Small intestine (tissue), 7 donors: ENCODE measurements at regions not wholly inside any gene's neighbourhood (a gene's known extent, or its start where the extent isn't known, plus 50 kb on each side); places are given as distances from the start of the nearest gene placed in this dataset.
"Not testable (repeated sequence)": the region's sequence is repeated elsewhere in the genome, so short reads cannot be mapped to it uniquely, and the experiment has no call there.

Experiments
- DNase-seq, 2 donors: peaks; one replicate each; pipeline versions ENCODE4 v3.0.0 to v3.0.0-alpha.2; 2013
- FAIRE-seq: peaks from 2 replicates; lab custom pipeline; 2012; peaks lifted over from hg19 to GRCh38; lab: Jason Lieb, UNC
- H3K27ac ChIP-seq, 3 donors: one replicate each; pipeline ENCODE4 v1.5.1; 2013; ENCODE audit warnings: low read length in 2 of 3, mild to moderate bottlenecking in 2 of 3, control low read depth in 1 of 3, inconsistent platforms in 1 of 3, low read depth in 1 of 3, moderate library complexity in 1 of 3
- H3K27me3 ChIP-seq, 3 donors: one replicate each; pipeline ENCODE4 v1.6.1; 2013; ENCODE audit warnings: low read length in 3 of 3, inconsistent platforms in 1 of 3; ENCODE audit not compliant: control insufficient read depth in 3 of 3, insufficient read depth in 3 of 3
- H3K36me3 ChIP-seq, 3 donors: one replicate each; pipeline ENCODE4 v1.6.1; 2013; ENCODE audit warnings: low read length in 3 of 3, inconsistent platforms in 1 of 3, low read depth in 1 of 3, mild to moderate bottlenecking in 1 of 3, moderate library complexity in 1 of 3; ENCODE audit not compliant: control insufficient read depth in 3 of 3, insufficient read depth in 2 of 3
- H3K4me1 ChIP-seq, 3 donors: one replicate each; pipeline ENCODE4 v1.6.1; 2013; ENCODE audit warnings: low read length in 2 of 3, inconsistent platforms in 1 of 3, low read depth in 1 of 3, mild to moderate bottlenecking in 1 of 3, moderate library complexity in 1 of 3; ENCODE audit not compliant: control insufficient read depth in 3 of 3, insufficient read depth in 2 of 3
- H3K4me3 ChIP-seq, 3 donors: one replicate each; pipeline ENCODE4 v1.5.1; 2013; ENCODE audit warnings: low read length in 3 of 3, control low read depth in 1 of 3, inconsistent platforms in 1 of 3, low read depth in 1 of 3, mild to moderate bottlenecking in 1 of 3, moderate library complexity in 1 of 3
- H3K9me3 ChIP-seq, 2 donors: one replicate each; pipeline ENCODE4 v1.6.1; 2013; ENCODE audit warnings: low read depth in 1 of 2, low read length in 1 of 2; ENCODE audit not compliant: control insufficient read depth in 2 of 2, insufficient read depth in 1 of 2
- WGBS, 3 donors: extraction: QIAGEN DNeasy Blood & Tissue Kit; methylation state at CpG; one replicate each; pipeline ENCODE4 v1.1.7; 2013; 5-methylcytosine and 5-hydroxymethylcytosine counted together
- donor health status: healthy with polysubstance abuse.
- donor health status: control.
- donor health status: control.
- donor health status: Bipolar disorder and iron deficiency.
- donor health status: healthy.

GRCh38 chr12:23253910-23254309 lies 628.9 kb downstream of the ETNK1 start:
- WGBS, 3 donors = 74 to 77% (median 76%) methylated on average over 6 of the region's 6 CpGs
- not testable (repeated sequence) for DNase-seq, H3K9me3 ChIP-seq, H3K4me3 ChIP-seq, H3K27ac ChIP-seq, H3K27me3 ChIP-seq, H3K36me3 ChIP-seq, H3K4me1 ChIP-seq, FAIRE-seq

- Histone ChIP-seq H3K27ac (no peak overlapping the region), H3K4me1 (no peaks in the 10 kb centered on the region), H3K27me3 (no peaks in the 10 kb centered on the region), H3K4me3 (no peak overlapping the region), H3K36me3 (no peaks in the 10 kb centered on the region), H3K9me3 (no peaks in the 10 kb centered on the region)
- FAIRE-seq (no peak), DNase-seq (no peak)
- WGBS, 3 donors = 58 to 79% (median 68%) methylated on average over 1 of the region's 1 CpG
These were observed 634.6 kb downstream of the ETNK1 start for GRCh38 chr12:23259558-23259957.

DNA sequence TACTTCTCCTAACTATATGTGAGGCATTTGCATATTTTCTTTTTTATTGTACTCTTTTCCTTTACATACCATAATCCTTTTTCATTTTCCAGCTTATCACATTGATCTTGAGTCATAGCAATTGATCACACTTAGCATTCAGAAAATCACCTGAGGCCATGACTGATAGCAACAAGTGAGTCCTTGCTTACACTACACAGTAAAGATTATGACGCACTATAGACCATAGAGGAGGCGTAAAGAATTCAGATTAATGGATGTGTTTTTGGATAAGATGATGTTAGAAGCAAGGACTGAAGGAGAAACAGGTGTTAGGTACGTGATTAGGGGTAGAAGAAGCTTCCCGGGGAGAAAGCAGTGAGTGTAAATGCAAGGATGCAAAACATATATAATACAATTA lies 637.7 kb downstream of the ETNK1 start:
- no peak overlapping the region for H3K4me3 ChIP-seq
- DNase-seq (no peak), FAIRE-seq (no peak)
- H3K27ac ChIP-seq = no peak overlapping the region
- H3K36me3 ChIP-seq = no peaks in the 10 kb centered on the region
- H3K4me1 ChIP-seq = no peaks in the 10 kb centered on the region
- H3K9me3 ChIP-seq = no peaks in the 10 kb centered on the region
- H3K27me3 ChIP-seq = no peaks in the 10 kb centered on the region
- whole genome bisulfite sequencing, 3 donors = 57 to 81% (median 58%) methylated on average over 4 of the region's 4 CpGs

- H3K9me3 ChIP-seq = no peaks in the 10 kb centered on the region
- H3K27ac ChIP-seq = no peak overlapping the region
- H3K4me1 ChIP-seq = no peaks in the 10 kb centered on the region
- H3K27me3 ChIP-seq = no peaks in the 10 kb centered on the region
- no peak overlapping the region for H3K4me3 ChIP-seq
- DNase-seq = no peak
- no peak for FAIRE-seq
- WGBS, 3 donors = 37 to 69% (median 45%) methylated on average over 1 of the region's 1 CpG
- no peaks in the 10 kb centered on the region for H3K36me3 ChIP-seq
These were observed 652.9 kb downstream of the ETNK1 start for GRCh38 chr12:23277831-23278230.

GRCh38 chr12:23281295-23281694 lies 656.3 kb downstream of the ETNK1 start:
- Histone ChIP-seq H3K36me3 (no peaks in the 10 kb centered on the region), H3K27ac (no peak overlapping the region), H3K4me3 (no peak overlapping the region), H3K9me3 (no peaks in the 10 kb centered on the region), H3K4me1 (no peaks in the 10 kb centered on the region), H3K27me3 (no peaks in the 10 kb centered on the region)
- WGBS, 3 donors = 83 to 89% (median 86%) methylated on average over 4 of the region's 4 CpGs
- DNase-seq (no peak), FAIRE-seq (no peak)

DNA sequence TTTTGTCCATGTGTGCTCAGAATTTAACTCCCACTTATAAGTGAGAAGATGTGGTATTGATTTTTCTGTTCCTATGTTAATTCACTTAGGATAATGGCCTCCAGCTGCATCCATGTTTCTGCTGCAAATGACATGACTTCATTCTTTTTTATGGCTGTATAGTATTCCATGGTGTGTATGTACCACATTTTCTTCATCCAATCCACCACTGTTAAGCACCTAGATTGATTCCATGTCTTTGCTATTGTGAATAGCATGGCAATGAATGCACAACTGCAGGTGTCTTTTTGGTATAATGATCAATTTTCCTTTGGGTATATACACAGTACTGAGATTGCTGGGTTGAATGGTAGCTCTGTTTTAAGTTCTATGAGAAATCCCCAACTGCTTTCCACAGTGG lies 657.7 kb downstream of the ETNK1 start:
- Histone ChIP-seq H3K36me3 (no peaks in the 10 kb centered on the region), H3K9me3 (no peaks in the 10 kb centered on the region), H3K4me3 (no peak overlapping the region), H3K27ac (no peak overlapping the region), H3K4me1 (no peaks in the 10 kb centered on the region), H3K27me3 (no peaks in the 10 kb centered on the region)
- no peak for FAIRE-seq
- DNase-seq = no peak

GRCh38 chr12:23285764-23286530 lies 661.0 kb downstream of the ETNK1 start:
- H3K27ac ChIP-seq, FAIRE-seq, H3K36me3 ChIP-seq, DNase-seq, H3K4me3 ChIP-seq, H3K27me3 ChIP-seq, H3K9me3 ChIP-seq, H3K4me1 ChIP-seq: not testable (repeated sequence)
- 89 to 94% (median 94%) methylated on average over 46 to 57 of the region's 57 CpGs for WGBS, 3 donors

GRCh38 chr12:23290627-23291330 lies 658.7 kb downstream of the SOX5 start:
- H3K4me3 ChIP-seq = no peak overlapping the region

More at GRCh38 chr12:23290627-23291330, 658.7 kb downstream of the SOX5 start:
- 28 to 58% (median 30%) methylated on average over 1 of the region's 1 CpG for WGBS, 3 donors
- H3K4me1 ChIP-seq = no peaks in the 10 kb centered on the region
- FAIRE-seq (no peak), DNase-seq (no peak)
- no peaks in the 10 kb centered on the region for H3K27me3 ChIP-seq
- H3K9me3 ChIP-seq = no peaks in the 10 kb centered on the region
- no peak overlapping the region for H3K27ac ChIP-seq
- no peaks in the 10 kb centered on the region for H3K36me3 ChIP-seq
